Stomach (tissue), 4 donors: ENCODE measurements at regions not wholly inside any gene's neighbourhood (a gene's known extent, or its start where the extent isn't known, plus 50 kb on each side); places are given as distances from the start of the nearest gene placed in this dataset.

Source experiments
- CTCF ChIP-seq, 7 experiments: fragments of 450-650 bp in 4 of 7; fragments of 200-600 bp in 3 of 7; sonication (generic) in 3 of 7; IDR thresholded peaks; one replicate each; pipeline ENCODE4 v1.5.1; 2016 to 2019; ENCODE audit warnings: antibody characterized with exemption in 7 of 7, control low read depth in 2 of 7, mild to moderate bottlenecking in 1 of 7
- POLR2A ChIP-seq, 4 donors: fragments of 450-650 bp; IDR thresholded peaks; one replicate each; pipeline ENCODE4 v1.6.1; 2016; ENCODE audit warnings: antibody characterized with exemption in 4 of 4, control low read depth in 2 of 4, mild to moderate bottlenecking in 1 of 4, moderate library complexity in 1 of 4
- POLR2AphosphoS5 ChIP-seq, 3 donors: sonication (generic); formaldehyde crosslinking; IDR thresholded peaks; one replicate each; pipeline ENCODE4 v1.6.1; 2016; ENCODE audit warnings: antibody characterized with exemption in 3 of 3

- TF ChIP-seq CTCF (IDR thresholded peaks at IDR 0.05) (no peak), POLR2A (IDR thresholded peaks at IDR 0.05) (no peak), POLR2AphosphoS5 (IDR thresholded peaks at IDR 0.05) (no peak)
These were observed 367.1 kb upstream of the IZUMO3 start for GRCh38 chr9:24912767-24913166.
